Astrocyte (in vitro differentiated cells and primary cell): ENCODE measurements at regions not wholly inside any gene's neighbourhood (a gene's known extent, or its start where the extent isn't known, plus 50 kb on each side); places are given as distances from the start of the nearest gene placed in this dataset.

Experiments used
- DNase-seq: peaks from one replicate; pipeline ENCODE4 v3.0.0-alpha.2; 2010; ENCODE audit warnings: low read depth
- FAIRE-seq: peaks from 2 replicates; lab custom pipeline; 2011; peaks lifted over from hg19 to GRCh38; lab: Jason Lieb, UNC
- H2AFZ ChIP-seq: 2 replicates; pipeline ENCODE4 v1.6.0; 2012; ENCODE audit warnings: low read depth, low read length, inconsistent platforms
- H3K27ac ChIP-seq: 2 replicates; pipeline ENCODE4 v1.5.1; 2011; ENCODE audit warnings: low read depth, low read length, inconsistent platforms
- H3K27me3 ChIP-seq: 2 replicates; pipeline ENCODE4 v1.6.0; 2011; ENCODE audit warnings: low read length, inconsistent platforms; ENCODE audit not compliant: insufficient read depth
- H3K36me3 ChIP-seq: 2 replicates; pipeline ENCODE4 v1.5.1; 2011; ENCODE audit warnings: low read length, inconsistent platforms; ENCODE audit not compliant: insufficient read depth
- H3K4me1 ChIP-seq: 2 replicates; pipeline ENCODE4 v1.5.1; 2011; ENCODE audit warnings: low read length, inconsistent platforms; ENCODE audit not compliant: insufficient read depth
- H3K4me2 ChIP-seq: 2 replicates; pipeline ENCODE4 v1.6.0; 2012; ENCODE audit warnings: low read length, inconsistent platforms
- H3K4me3 ChIP-seq: 2 replicates; pipeline ENCODE4 v1.5.1; 2011; ENCODE audit warnings: low read depth, mild to moderate bottlenecking, low read length, inconsistent platforms; ENCODE audit not compliant: insufficient read depth
- H3K79me2 ChIP-seq: 2 replicates; pipeline ENCODE4 v1.6.0; 2012; ENCODE audit warnings: mild to moderate bottlenecking, low read length, inconsistent platforms; ENCODE audit not compliant: insufficient read depth
- H3K9ac ChIP-seq: 2 replicates; pipeline ENCODE4 v1.6.0; 2012; ENCODE audit warnings: mild to moderate bottlenecking, low read length, inconsistent platforms
- H3K9me3 ChIP-seq: 2 replicates; pipeline ENCODE4 v1.5.1; 2012; ENCODE audit warnings: low read depth, mild to moderate bottlenecking, low read length, inconsistent platforms; ENCODE audit not compliant: insufficient read depth
- H4K20me1 ChIP-seq: 2 replicates; pipeline ENCODE4 v1.6.0; 2012; ENCODE audit warnings: low read length, inconsistent platforms; ENCODE audit not compliant: insufficient read depth
- H3K27ac Mint-ChIP-seq: one replicate; pipeline ENCODE4 v1.8.0; 2021; ENCODE audit warnings: mild to moderate bottlenecking, mixed read lengths; ENCODE audit not compliant: unreplicated experiment
- H3K27me3 Mint-ChIP-seq: one replicate; pipeline ENCODE4 v1.8.0; 2021; ENCODE audit warnings: low read depth, mixed read lengths; ENCODE audit not compliant: unreplicated experiment
- H3K36me3 Mint-ChIP-seq: one replicate; pipeline ENCODE4 v1.8.0; 2021; ENCODE audit warnings: low read depth, mixed read lengths; ENCODE audit not compliant: unreplicated experiment
- H3K4me1 Mint-ChIP-seq: one replicate; pipeline ENCODE4 v1.8.0; 2021; ENCODE audit warnings: low read depth, mixed read lengths; ENCODE audit not compliant: unreplicated experiment
- H3K4me3 Mint-ChIP-seq: one replicate; pipeline ENCODE4 v1.8.0; 2021; ENCODE audit warnings: mild to moderate bottlenecking, moderate library complexity, mixed read lengths; ENCODE audit not compliant: unreplicated experiment
- H3K9me3 Mint-ChIP-seq: one replicate; pipeline ENCODE4 v1.8.0; 2021; ENCODE audit warnings: mild to moderate bottlenecking, mixed read lengths; ENCODE audit not compliant: unreplicated experiment
- EZH2 ChIP-seq: IDR thresholded peaks from 2 replicates; pipeline ENCODE4 v1.6.1; 2012; ENCODE audit warnings: mild to moderate bottlenecking, low read length, inconsistent platforms; ENCODE audit not compliant: insufficient read depth
- TF ChIP-seq, protein P1 (sequence below): IDR thresholded peaks from 2 replicates; pipeline ENCODE4 v1.5.1; 2011; ENCODE audit warnings: low read depth, mild to moderate bottlenecking, inconsistent platforms, low read length, moderate library complexity; ENCODE audit not compliant: insufficient read depth

DNA sequence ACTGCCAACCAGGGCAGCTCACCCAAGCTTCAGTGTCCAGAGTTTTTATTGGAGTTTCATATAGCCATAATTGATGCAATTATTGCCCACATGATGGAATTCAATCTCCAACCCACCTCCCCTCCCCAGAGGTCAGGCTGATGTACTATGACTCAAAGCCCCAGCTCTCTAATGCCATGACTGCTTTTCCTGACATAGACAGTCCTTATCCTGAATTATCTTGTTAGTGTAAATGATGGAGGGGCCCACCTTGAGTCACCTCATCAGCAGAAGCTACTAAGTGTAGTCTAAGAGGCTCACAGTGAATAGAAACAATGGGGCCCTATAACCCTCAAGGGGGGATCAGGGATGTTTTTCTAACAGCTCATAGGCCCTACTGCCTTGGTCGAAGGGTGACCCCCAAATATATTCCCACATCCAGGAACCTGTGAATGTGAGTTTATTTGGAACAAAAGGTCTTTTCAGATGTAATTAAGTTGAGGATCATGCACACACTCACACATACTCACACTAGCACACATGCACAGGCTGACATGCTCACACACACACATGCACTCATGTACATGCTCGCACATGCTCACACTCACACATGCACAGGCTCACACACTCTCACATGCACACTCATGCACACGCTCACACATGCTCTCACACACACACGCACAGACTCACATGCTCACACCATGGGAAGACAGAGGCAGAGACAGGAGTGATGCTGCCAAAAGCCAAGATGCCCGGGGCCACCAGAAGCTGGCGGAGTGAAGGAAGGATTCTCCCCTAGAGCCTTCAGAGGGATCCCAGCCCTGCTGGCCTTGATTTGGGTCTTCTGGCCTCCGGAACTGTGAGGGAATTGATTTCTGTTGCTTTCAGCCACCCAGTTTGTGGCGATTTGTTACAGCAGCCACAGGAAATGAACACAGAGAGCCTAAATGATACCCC lies 131.2 kb upstream of the SMAD3 start:
- Histone ChIP-seq H2AFZ (no peak overlapping the region), H3K27ac (no peak overlapping the region), H3K4me2 (no peak overlapping the region), H3K36me3 (no peaks in the 10 kb centered on the region), H3K9ac (no peak overlapping the region), H3K79me2 (no peaks in the 10 kb centered on the region), H3K4me1 (peaks cover 16% of the 10 kb centered on the region), H4K20me1 (no peaks in the 10 kb centered on the region), H3K27me3 (no peaks in the 10 kb centered on the region), H3K4me3 (no peak overlapping the region), H3K9me3 (peaks cover 6% of the 10 kb centered on the region)
- Mint-ChIP-seq H3K27me3 (no peaks in the 10 kb centered on the region), H3K4me1 (peaks cover 20% of the 10 kb centered on the region), H3K36me3 (no peaks in the 10 kb centered on the region), H3K4me3 (no peak overlapping the region), H3K9me3 (peaks cover 10% of the 10 kb centered on the region), H3K27ac (no peak overlapping the region)
- TF ChIP-seq, protein P1, sequence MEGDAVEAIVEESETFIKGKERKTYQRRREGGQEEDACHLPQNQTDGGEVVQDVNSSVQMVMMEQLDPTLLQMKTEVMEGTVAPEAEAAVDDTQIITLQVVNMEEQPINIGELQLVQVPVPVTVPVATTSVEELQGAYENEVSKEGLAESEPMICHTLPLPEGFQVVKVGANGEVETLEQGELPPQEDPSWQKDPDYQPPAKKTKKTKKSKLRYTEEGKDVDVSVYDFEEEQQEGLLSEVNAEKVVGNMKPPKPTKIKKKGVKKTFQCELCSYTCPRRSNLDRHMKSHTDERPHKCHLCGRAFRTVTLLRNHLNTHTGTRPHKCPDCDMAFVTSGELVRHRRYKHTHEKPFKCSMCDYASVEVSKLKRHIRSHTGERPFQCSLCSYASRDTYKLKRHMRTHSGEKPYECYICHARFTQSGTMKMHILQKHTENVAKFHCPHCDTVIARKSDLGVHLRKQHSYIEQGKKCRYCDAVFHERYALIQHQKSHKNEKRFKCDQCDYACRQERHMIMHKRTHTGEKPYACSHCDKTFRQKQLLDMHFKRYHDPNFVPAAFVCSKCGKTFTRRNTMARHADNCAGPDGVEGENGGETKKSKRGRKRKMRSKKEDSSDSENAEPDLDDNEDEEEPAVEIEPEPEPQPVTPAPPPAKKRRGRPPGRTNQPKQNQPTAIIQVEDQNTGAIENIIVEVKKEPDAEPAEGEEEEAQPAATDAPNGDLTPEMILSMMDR: no peak
- no peak for TF ChIP-seq EZH2
- FAIRE-seq (no peak), DNase-seq (no peak)

DNA sequence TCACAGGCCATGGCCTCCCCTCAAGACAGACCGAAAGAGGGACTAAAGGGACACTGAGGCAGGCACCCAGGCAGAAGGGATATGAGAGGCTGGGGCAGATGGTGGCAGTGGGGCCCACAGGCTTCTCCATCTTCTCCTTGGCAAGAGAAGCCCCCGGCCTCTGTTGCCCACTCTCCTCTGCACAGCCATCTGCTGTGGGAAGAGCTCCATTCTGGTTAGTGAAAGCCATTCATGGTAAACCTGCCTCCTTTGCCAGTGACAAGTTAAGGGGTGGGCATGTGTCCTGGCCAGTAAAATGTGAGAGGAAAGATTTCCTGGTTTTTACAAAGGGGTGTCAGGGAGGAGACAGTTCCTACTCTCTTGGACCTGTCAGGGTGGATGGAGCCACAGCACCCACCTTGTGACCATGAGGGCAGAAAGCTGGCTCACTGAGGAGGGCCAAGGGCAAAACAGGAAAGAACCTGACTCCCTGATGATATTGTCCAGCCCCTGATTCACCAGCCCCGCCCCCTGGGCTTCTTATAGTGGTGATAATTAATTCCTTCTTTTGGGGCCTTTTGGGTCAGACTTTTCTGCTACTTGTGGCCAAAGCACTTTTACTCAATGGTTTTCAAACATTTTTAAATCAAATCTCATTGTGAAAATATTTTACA lies 130.4 kb upstream of the SMAD3 start:
- Mint-ChIP-seq H3K36me3 (no peaks in the 10 kb centered on the region), H3K4me3 (no peak overlapping the region), H3K9me3 (peaks cover 10% of the 10 kb centered on the region), H3K27me3 (no peaks in the 10 kb centered on the region), H3K27ac (no peak overlapping the region), H3K4me1 (peaks cover 20% of the 10 kb centered on the region)
- Histone ChIP-seq H3K36me3 (no peaks in the 10 kb centered on the region), H3K27me3 (no peaks in the 10 kb centered on the region), H3K4me1 (peaks cover 16% of the 10 kb centered on the region), H3K4me2 (no peak overlapping the region), H3K4me3 (no peak overlapping the region), H3K27ac (no peak overlapping the region), H4K20me1 (no peaks in the 10 kb centered on the region), H2AFZ (no peak overlapping the region), H3K9ac (no peak overlapping the region), H3K9me3 (peaks cover 6% of the 10 kb centered on the region), H3K79me2 (no peaks in the 10 kb centered on the region)
- no peak for TF ChIP-seq EZH2
- TF ChIP-seq, protein P1: no peak
- DNase-seq (no peak), FAIRE-seq (no peak)
